ENCODE measurements at regions not wholly inside any gene's neighbourhood (a gene's known extent, or its start where the extent isn't known, plus 50 kb on each side); places are given as distances from the start of the nearest gene placed in this dataset.
A peak's percentile ranks its signal among the peaks of the same experiment; 100 is the strongest.

GRCh38 chr5:160175438-160176218 is 53.7 kb upstream of the FABP6 start:
- peak; percentile 69 for DNase-seq

- no peak for DNase-seq
These were observed 54.4 kb upstream of the FABP6 start for GRCh38 chr5:160174780-160175437.

GRCh38 chr5:160174290-160174689 is 55.0 kb upstream of the FABP6 start:
- no peak for DNase-seq

GRCh38 chr5:160171666-160172065 is 52.4 kb upstream of the PWWP2A start:
- no peak for DNase-seq

GRCh38 chr5:160169326-160169725 is 50.1 kb upstream of the PWWP2A start:
- DNase-seq, result no peak

All from NCI-H1105 treated with DMSO at 0.1 percent for 48 hours (cell line).